OCI-LY7 (cell line): ENCODE measurements at regions not wholly inside any gene's neighbourhood (a gene's known extent, or its start where the extent isn't known, plus 50 kb on each side); places are given as distances from the start of the nearest gene placed in this dataset.

ENCODE experiments used
- CTCF ChIP-seq: fragments of 200-600 bp; sonication (generic); conservative IDR thresholded peaks from 2 replicates; pipeline ENCODE4 v1.5.1; 2014; ENCODE audit warnings: mild to moderate bottlenecking, antibody characterized with exemption, low read length, moderate library complexity, mixed read lengths
- EZH2phosphoT487 ChIP-seq: fragments of 200-600 bp; sonication (generic); IDR thresholded peaks from 2 replicates; pipeline ENCODE4 v1.6.1; 2018; ENCODE audit warnings: low read depth, borderline replicate concordance, mild to moderate bottlenecking, mixed run types, antibody characterized with exemption, low read length, moderate library complexity, mixed read lengths

- no peak for TF ChIP-seq CTCF
- TF ChIP-seq EZH2phosphoT487, result no peak
Measured at GRCh38 chr2:37837628-37838328, 87.3 kb upstream of the RMDN2 start.
